IMR-90 (cell line): ENCODE measurements at regions not wholly inside any gene's neighbourhood (a gene's known extent, or its start where the extent isn't known, plus 50 kb on each side); places are given as distances from the start of the nearest gene placed in this dataset.

Experiments
- ATAC-seq: fragments of 200-7000 bp; cut with Tn5 transposase; 2 replicates; pipeline ENCODE4 v1.9.1; 2020; ENCODE audit warnings: low read depth, mild to moderate bottlenecking, moderate library complexity
- BruUV-seq: library from RNA; stranded (reverse); fragments of 400-500 nt; replicated peaks from 2 replicates; lab custom pipeline; 2021; lab: Mats Ljungman, UMichigan
- CTCF ChIA-PET: fragments of 300-600 bp; formaldehyde crosslinking; extraction: SDS; loops from one replicate; lab custom pipeline; 2021; ENCODE audit warnings: antibody characterized with exemption; lab: Yijun Ruan, JAX
- POLR2A ChIA-PET: fragments of 300-600 bp; sonication (Branson Sonifier 250); formaldehyde crosslinking; loops from one replicate; lab custom pipeline; 2022; ENCODE audit warnings: antibody characterized with exemption; ENCODE audit not compliant: unreplicated experiment; lab: Charles Lee
- DNase-seq: peaks from one replicate; pipeline ENCODE4 v3.0.0; 2013
- H2AFZ ChIP-seq: replicated peaks from 2 replicates; pipeline ENCODE3; 2013; ENCODE audit warnings: low read length, mild to moderate bottlenecking; ENCODE audit not compliant: poor library complexity
- H2AK5ac ChIP-seq: 2 replicates; pipeline ENCODE4 v1.6.1; 2013; ENCODE audit warnings: low read depth, low read length, inconsistent platforms
- H2AK9ac ChIP-seq: replicated peaks from 2 replicates; pipeline ENCODE3; 2013; ENCODE audit warnings: mild to moderate bottlenecking, low read depth, low read length, moderate library complexity; ENCODE audit not compliant: poor library complexity
- H2BK120ac ChIP-seq: 2 replicates; pipeline ENCODE4 v1.6.1; 2013; ENCODE audit warnings: low read depth, low read length, inconsistent platforms
- H2BK15ac ChIP-seq: 3 replicates; pipeline ENCODE4 v1.6.1; 2013; ENCODE audit warnings: low read depth, low read length, inconsistent platforms
- H2BK20ac ChIP-seq: 2 replicates; pipeline ENCODE4 v1.6.1; 2013; ENCODE audit warnings: low read depth, mild to moderate bottlenecking, inconsistent platforms, low read length, moderate library complexity
- H2BK5ac ChIP-seq: 2 replicates; pipeline ENCODE4 v1.6.1; 2013; ENCODE audit warnings: mild to moderate bottlenecking, low read depth, low read length, inconsistent platforms; ENCODE audit not compliant: poor library complexity, severe bottlenecking
- H3K14ac ChIP-seq: replicated peaks from 2 replicates; pipeline ENCODE4 v1.6.1; 2013; ENCODE audit warnings: low read depth, low read length, inconsistent platforms
- H3K18ac ChIP-seq: 2 replicates; pipeline ENCODE4 v1.6.1; 2013; ENCODE audit warnings: low read depth, low read length, control low read depth
- H3K23ac ChIP-seq: 2 replicates; pipeline ENCODE4 v1.6.1; 2013; ENCODE audit warnings: low read depth, low read length, inconsistent platforms
- H3K27ac ChIP-seq: 2 replicates; pipeline ENCODE4 v1.5.1; 2013; ENCODE audit warnings: mild to moderate bottlenecking, control low read depth, low read length; ENCODE audit not compliant: insufficient read depth
- H3K27me3 ChIP-seq: 2 replicates; pipeline ENCODE4 v1.6.1; 2013; ENCODE audit warnings: low read length; ENCODE audit not compliant: control insufficient read depth, insufficient read depth
- H3K36me3 ChIP-seq: 2 replicates; pipeline ENCODE4 v1.6.1; 2013; ENCODE audit warnings: low read length, mixed read lengths; ENCODE audit not compliant: control insufficient read depth, insufficient read depth
- H3K4ac ChIP-seq: 2 replicates; pipeline ENCODE4 v1.6.1; 2013; ENCODE audit warnings: low read depth, low read length, inconsistent platforms
- H3K4me1 ChIP-seq: 2 replicates; pipeline ENCODE4 v1.6.1; 2013; ENCODE audit warnings: low read length, mixed read lengths; ENCODE audit not compliant: control insufficient read depth, insufficient read depth
- H3K4me2 ChIP-seq: 2 replicates; pipeline ENCODE4 v1.6.1; 2013; ENCODE audit warnings: low read depth, mild to moderate bottlenecking, control low read depth, low read length, moderate library complexity
- H3K4me3 ChIP-seq: 2 replicates; pipeline ENCODE4 v1.5.1; 2013; ENCODE audit warnings: low read depth, mild to moderate bottlenecking, control low read depth, low read length, moderate library complexity; ENCODE audit not compliant: insufficient read depth
- H3K56ac ChIP-seq: 2 replicates; pipeline ENCODE4 v1.6.1; 2013; ENCODE audit warnings: low read length, inconsistent platforms; ENCODE audit not compliant: insufficient read depth; ENCODE audit errors: extremely low read depth
- H3K79me1 ChIP-seq, 2 experiments: 2 replicates each; pipeline ENCODE4 v1.6.1; 2013; ENCODE audit warnings: low read length in 2 of 2, inconsistent platforms in 1 of 2, low read depth in 1 of 2
- H3K9ac ChIP-seq: 2 replicates; pipeline ENCODE4 v1.6.1; 2013; ENCODE audit warnings: low read depth, low read length, control low read depth
- H3K9me1 ChIP-seq: 2 replicates; pipeline ENCODE4 v1.6.1; 2013; ENCODE audit warnings: low read length, inconsistent platforms; ENCODE audit not compliant: insufficient read depth
- H3K9me3 ChIP-seq: 2 replicates; pipeline ENCODE4 v1.6.1; 2013; ENCODE audit warnings: low read length; ENCODE audit not compliant: control insufficient read depth, insufficient read depth
- H4K20me1 ChIP-seq: 2 replicates; pipeline ENCODE4 v1.6.1; 2013; ENCODE audit warnings: low read length, inconsistent platforms; ENCODE audit not compliant: insufficient read depth
- H4K5ac ChIP-seq: 2 replicates; pipeline ENCODE4 v1.6.1; 2013; ENCODE audit warnings: mild to moderate bottlenecking, low read depth, low read length, control low read depth
- H4K8ac ChIP-seq, 2 experiments: 2 replicates each; pipeline ENCODE4 v1.6.1; 2013; ENCODE audit warnings: low read depth in 2 of 2, low read length in 2 of 2, control low read depth in 1 of 2, inconsistent platforms in 1 of 2
- H4K91ac ChIP-seq: 2 replicates; pipeline ENCODE4 v1.6.1; 2013; ENCODE audit warnings: low read depth, low read length, inconsistent platforms; ENCODE audit not compliant: insufficient read depth
- BHLHE40 ChIP-seq: fragments of 150-350 bp; IDR thresholded peaks from 2 replicates; pipeline ENCODE4 v1.6.1; 2016; ENCODE audit warnings: mild to moderate bottlenecking, low read depth, low read length
- CEBPB ChIP-seq: IDR thresholded peaks from 2 replicates; pipeline ENCODE4 v1.6.1; 2012; ENCODE audit warnings: low read depth, low read length, improper control_type of control experiment
- CHD1 ChIP-seq: IDR thresholded peaks from 2 replicates; pipeline ENCODE4 v1.6.1; 2012; ENCODE audit warnings: low read depth, low read length, improper control_type of control experiment
- CTCF ChIP-seq: conservative IDR thresholded peaks from 2 replicates; pipeline ENCODE4 v1.5.1; 2012; ENCODE audit warnings: mild to moderate bottlenecking, low read depth, low read length, improper control_type of control experiment
- ELK1 ChIP-seq: fragments of 150-350 bp; IDR thresholded peaks from 2 replicates; pipeline ENCODE4 v1.6.1; 2016; ENCODE audit warnings: low read depth, mild to moderate bottlenecking, low read length, moderate library complexity, borderline replicate concordance
- FOS ChIP-seq: fragments of 150-350 bp; IDR thresholded peaks from 2 replicates; pipeline ENCODE4 v1.6.1; 2016; ENCODE audit warnings: low read depth, low read length
- MAFK ChIP-seq: IDR thresholded peaks from 2 replicates; pipeline ENCODE4 v1.6.1; 2012; ENCODE audit warnings: low read depth, low read length, improper control_type of control experiment
- MAZ ChIP-seq: IDR thresholded peaks from 2 replicates; pipeline ENCODE4 v1.6.1; 2012; ENCODE audit warnings: low read depth, mild to moderate bottlenecking, low read length, improper control_type of control experiment, moderate library complexity, borderline replicate concordance
- MXI1 ChIP-seq: IDR thresholded peaks from 2 replicates; pipeline ENCODE4 v1.6.1; 2012; ENCODE audit warnings: low read depth, mild to moderate bottlenecking, low read length, moderate library complexity, borderline replicate concordance
- NFE2L2 ChIP-seq: fragments of 150-350 bp; IDR thresholded peaks from 2 replicates; pipeline ENCODE4 v1.6.1; 2016; ENCODE audit warnings: low read depth, mild to moderate bottlenecking, low read length
- POLR2A ChIP-seq: IDR thresholded peaks from 2 replicates; pipeline ENCODE4 v1.6.1; 2012; ENCODE audit warnings: mild to moderate bottlenecking, low read depth, low read length
- RAD21 ChIP-seq: IDR thresholded peaks from 2 replicates; pipeline ENCODE4 v1.6.1; 2012; ENCODE audit warnings: low read length, improper control_type of control experiment
- RCOR1 ChIP-seq: IDR thresholded peaks from 2 replicates; pipeline ENCODE4 v1.6.1; 2012; ENCODE audit warnings: mild to moderate bottlenecking, low read length, improper control_type of control experiment; ENCODE audit not compliant: insufficient replicate concordance
- RFX5 ChIP-seq: IDR thresholded peaks from 2 replicates; pipeline ENCODE4 v1.8.0; 2012; ENCODE audit warnings: low read depth, mild to moderate bottlenecking, low read length, moderate library complexity
- SMC3 ChIP-seq: fragments of 150-350 bp; IDR thresholded peaks from 2 replicates; pipeline ENCODE4 v1.6.1; 2016; ENCODE audit warnings: low read depth, mild to moderate bottlenecking, antibody characterized with exemption, low read length, moderate library complexity
- USF2 ChIP-seq: fragments of 150-350 bp; IDR thresholded peaks from 2 replicates; pipeline ENCODE4 v1.6.1; 2017; ENCODE audit warnings: mild to moderate bottlenecking, antibody characterized with exemption, low read length, low read depth
- WGBS, 2 experiments: methylation state at CpG; one replicate each; pipeline versions ENCODE4 v1.1.5 to v1.1.7; 2013; ENCODE audit warnings: missing lambda C conversion rate in 2 of 2; ENCODE audit not compliant: insufficient read length in 1 of 2; ENCODE audit errors: extremely low coverage in 2 of 2; 5-methylcytosine and 5-hydroxymethylcytosine counted together
- dilution Hi-C: fragments of 300-500 bp; cut with HindIII; formaldehyde crosslinking; loops from one replicate; pipeline ENCODE4 v1.14.3; 2018; ENCODE audit warnings: low sequenced_read_pairs; ENCODE audit not compliant: unreplicated experiment
- in situ Hi-C: fragments of 300-500 bp; cut with MboI; formaldehyde crosslinking; loops from 3 replicates; pipeline ENCODE4 v1.14.3; 2019; ENCODE audit warnings: low sequenced_read_pairs, inconsistent platforms, mixed read lengths
- intact Hi-C: fragments of 100-400 bp; cut with micrococcal nuclease; formaldehyde crosslinking; loops from 2 replicates; pipeline ENCODE4 v1.10.0; 2022

GRCh38 chr2:238513346-238513745 lies 86.6 kb downstream of the ASB1 start:
- Histone ChIP-seq H4K8ac (no peak overlapping the region), H2AK5ac (no peak overlapping the region), H2BK20ac (no peak overlapping the region), H2BK120ac (no peak overlapping the region), H3K4me3 (no peak overlapping the region), H3K79me1 (no peaks in the 10 kb centered on the region), H3K14ac (no peak overlapping the region), H2AK9ac (no peak overlapping the region), H3K27ac (no peak overlapping the region), H3K9me1 (no peaks in the 10 kb centered on the region), H3K4ac (no peak overlapping the region), H3K56ac (no peak overlapping the region), H4K5ac (no peak overlapping the region), H4K91ac (no peak overlapping the region), H2BK5ac (no peak overlapping the region), H3K9ac (no peak overlapping the region), H3K4me2 (no peak overlapping the region), H3K9me3 (peaks cover 11% of the 10 kb centered on the region), H2BK15ac (no peak overlapping the region), H3K18ac (no peak overlapping the region), H3K4me1 (no peaks in the 10 kb centered on the region; the same call in 1 of the 2 replicates), H3K27me3 (no peaks in the 10 kb centered on the region; the same call in 1 of the 2 replicates), H3K23ac (no peak overlapping the region), H4K20me1 (no peaks in the 10 kb centered on the region), H2AFZ (no peak overlapping the region), H3K36me3 (no peaks in the 10 kb centered on the region)
- in situ Hi-C loops: no loop called here
- ChIA-PET POLR2A (no interaction called here), CTCF (interaction anchor here (0.8 to 3.2 kb wide), 10 partner anchors 9 to 490 kb away, joined by 3 to 12 read pairs (median 4); no protein-coding TSS in a partner anchor)
- no CpG with 5 or more reads among the region's 3 CpGs for WGBS, 2 experiments
- intact Hi-C loops: loop anchor here (1.0 to 10.0 kb wide), 2 partner anchors 272 to 491 kb away; no protein-coding TSS in a partner anchor
- ATAC-seq (peak; percentile 56), DNase-seq (peak; percentile 29)
- dilution Hi-C loops: no loop called here
- BruUV-seq: no TSS peak
- TF ChIP-seq POLR2A (no peak), MAFK (no peak), MAZ (no peak), CEBPB (no peak), FOS (no peak), CHD1 (no peak), MXI1 (no peak), BHLHE40 (no peak), RFX5 (no peak), USF2 (no peak), SMC3 (peak; percentile 45), RCOR1 (no peak), NFE2L2 (no peak), RAD21 (peak; percentile 47; the same call in 1 of the 2 replicates), ELK1 (no peak), CTCF (peak; percentile 50)
